DND-41 (cell line): ENCODE measurements at regions not wholly inside any gene's neighbourhood (a gene's known extent, or its start where the extent isn't known, plus 50 kb on each side); places are given as distances from the start of the nearest gene placed in this dataset.

ENCODE experiments used
- EZH2 ChIP-seq: IDR thresholded peaks from 3 replicates; pipeline ENCODE4 v1.6.1; 2012; ENCODE audit warnings: borderline replicate concordance, low read depth, mild to moderate bottlenecking, moderate library complexity, low read length, inconsistent platforms; ENCODE audit not compliant: severe bottlenecking
- TF ChIP-seq, protein P1 (sequence below): IDR thresholded peaks from 2 replicates; pipeline ENCODE4 v1.5.1; 2012; ENCODE audit warnings: borderline replicate concordance, low read length, moderate library complexity, mild to moderate bottlenecking; ENCODE audit not compliant: poor library complexity, severe bottlenecking; ENCODE audit errors: extremely low read depth

DNA sequence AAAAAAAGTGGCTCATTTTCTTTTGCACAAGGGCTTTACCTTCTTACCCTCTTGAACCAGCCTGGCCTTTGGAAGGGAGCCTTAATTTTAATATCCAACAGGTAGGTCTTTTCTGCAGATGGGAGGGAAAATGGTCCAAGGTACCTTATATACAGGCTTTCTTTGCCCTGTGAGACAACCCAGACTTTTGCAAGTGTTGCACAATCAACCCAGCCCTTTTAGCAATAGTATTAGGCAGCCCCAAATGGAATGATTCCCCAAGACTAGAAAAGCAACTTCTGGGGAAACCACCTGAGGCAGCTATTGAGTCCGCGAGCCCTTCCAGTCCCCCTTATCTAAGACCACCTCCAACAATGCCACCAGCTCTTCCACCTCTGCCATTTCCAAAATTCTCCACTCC lies 1138.3 kb downstream of the XPNPEP1 start:
- no peak for TF ChIP-seq EZH2
- TF ChIP-seq, protein P1, sequence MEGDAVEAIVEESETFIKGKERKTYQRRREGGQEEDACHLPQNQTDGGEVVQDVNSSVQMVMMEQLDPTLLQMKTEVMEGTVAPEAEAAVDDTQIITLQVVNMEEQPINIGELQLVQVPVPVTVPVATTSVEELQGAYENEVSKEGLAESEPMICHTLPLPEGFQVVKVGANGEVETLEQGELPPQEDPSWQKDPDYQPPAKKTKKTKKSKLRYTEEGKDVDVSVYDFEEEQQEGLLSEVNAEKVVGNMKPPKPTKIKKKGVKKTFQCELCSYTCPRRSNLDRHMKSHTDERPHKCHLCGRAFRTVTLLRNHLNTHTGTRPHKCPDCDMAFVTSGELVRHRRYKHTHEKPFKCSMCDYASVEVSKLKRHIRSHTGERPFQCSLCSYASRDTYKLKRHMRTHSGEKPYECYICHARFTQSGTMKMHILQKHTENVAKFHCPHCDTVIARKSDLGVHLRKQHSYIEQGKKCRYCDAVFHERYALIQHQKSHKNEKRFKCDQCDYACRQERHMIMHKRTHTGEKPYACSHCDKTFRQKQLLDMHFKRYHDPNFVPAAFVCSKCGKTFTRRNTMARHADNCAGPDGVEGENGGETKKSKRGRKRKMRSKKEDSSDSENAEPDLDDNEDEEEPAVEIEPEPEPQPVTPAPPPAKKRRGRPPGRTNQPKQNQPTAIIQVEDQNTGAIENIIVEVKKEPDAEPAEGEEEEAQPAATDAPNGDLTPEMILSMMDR, result no peak
